Mucosa of descending colon (tissue), 3 donors: ENCODE measurements at regions not wholly inside any gene's neighbourhood (a gene's known extent, or its start where the extent isn't known, plus 50 kb on each side); places are given as distances from the start of the nearest gene placed in this dataset.

Experiments
- ATAC-seq: fragments of 200-7000 bp; cut with Tn5 transposase; one replicate; pipeline ENCODE4 v1.9.1; 2020; ENCODE audit warnings: mild to moderate bottlenecking, moderate library complexity
- DNase-seq, 3 donors: peaks; one replicate each; pipeline ENCODE4 v3.0.0-alpha.2; 2020
- H3K36me3 ChIP-seq: fragments of 200-600 bp; one replicate; pipeline ENCODE4 v1.8.0; 2021; ENCODE audit warnings: low read depth, mild to moderate bottlenecking
- H3K4me1 ChIP-seq: fragments of 200-600 bp; one replicate; pipeline ENCODE4 v1.8.0; 2021; ENCODE audit warnings: low read depth, mild to moderate bottlenecking
- H3K4me3 ChIP-seq: fragments of 200-600 bp; one replicate; pipeline ENCODE4 v1.8.0; 2021; ENCODE audit warnings: mild to moderate bottlenecking
- H3K9me3 ChIP-seq: fragments of 200-600 bp; one replicate; pipeline ENCODE4 v1.8.0; 2021; ENCODE audit warnings: mild to moderate bottlenecking
- CTCF ChIP-seq: fragments of 200-600 bp; IDR thresholded peaks from one replicate; pipeline ENCODE4 v1.8.0; 2022; ENCODE audit warnings: antibody characterized with exemption, mild to moderate bottlenecking
- intact Hi-C, 2 donors: fragments of 100-400 bp; cut with DNase I in 1 of 2; cut with micrococcal nuclease in 1 of 2; formaldehyde crosslinking; loops; one replicate each; pipeline versions ENCODE4 v1.11.0 to v1.11.1; 2022; cut with DNase I, micrococcal nuclease
- donor health status: DM: no; HTN: no; CAD: no; lungs with moderate emphysema.
- donor health status: DM: no; HTN: no; CAD: no.
- donor health status: DM: no; HTN: yes; CAD: no.

DNA sequence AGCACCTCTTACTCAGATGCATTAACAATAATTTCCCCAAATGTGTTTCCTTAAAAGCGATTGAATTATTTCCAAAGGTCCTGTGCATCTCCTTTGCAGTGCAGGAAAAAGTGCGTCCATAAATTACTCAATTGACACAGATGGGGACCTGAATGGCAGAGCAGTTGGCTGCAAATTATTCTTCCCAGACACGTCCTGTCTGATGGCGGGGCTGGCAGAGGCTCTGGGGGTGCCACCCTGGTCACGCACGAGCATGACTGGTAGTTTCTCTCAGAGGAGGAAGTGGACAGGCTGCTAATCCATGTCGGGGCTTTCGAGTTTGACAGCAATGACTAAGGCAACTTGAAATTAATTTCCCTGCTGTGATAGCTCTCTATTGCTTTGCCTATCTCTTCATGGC, 264.8 kb upstream of the BRINP1 start:
- ATAC-seq (no peak), DNase-seq (no peak)
- Histone ChIP-seq H3K36me3 (no peaks in the 10 kb centered on the region), H3K4me3 (no peak overlapping the region), H3K4me1 (no peaks in the 10 kb centered on the region), H3K9me3 (no peaks in the 10 kb centered on the region)
- intact Hi-C loops, result no loop called here
- no peak for TF ChIP-seq CTCF

- H3K4me3 ChIP-seq, result no peak overlapping the region
- no peaks in the 10 kb centered on the region for H3K4me1 ChIP-seq
- no peak for TF ChIP-seq CTCF
- intact Hi-C loops, result no loop called here
- H3K9me3 ChIP-seq, result no peaks in the 10 kb centered on the region
- DNase-seq (no peak), ATAC-seq (no peak)
- H3K36me3 ChIP-seq, result no peaks in the 10 kb centered on the region
Observed at GRCh38 chr9:119611565-119611964, 242.3 kb upstream of the BRINP1 start.

DNA sequence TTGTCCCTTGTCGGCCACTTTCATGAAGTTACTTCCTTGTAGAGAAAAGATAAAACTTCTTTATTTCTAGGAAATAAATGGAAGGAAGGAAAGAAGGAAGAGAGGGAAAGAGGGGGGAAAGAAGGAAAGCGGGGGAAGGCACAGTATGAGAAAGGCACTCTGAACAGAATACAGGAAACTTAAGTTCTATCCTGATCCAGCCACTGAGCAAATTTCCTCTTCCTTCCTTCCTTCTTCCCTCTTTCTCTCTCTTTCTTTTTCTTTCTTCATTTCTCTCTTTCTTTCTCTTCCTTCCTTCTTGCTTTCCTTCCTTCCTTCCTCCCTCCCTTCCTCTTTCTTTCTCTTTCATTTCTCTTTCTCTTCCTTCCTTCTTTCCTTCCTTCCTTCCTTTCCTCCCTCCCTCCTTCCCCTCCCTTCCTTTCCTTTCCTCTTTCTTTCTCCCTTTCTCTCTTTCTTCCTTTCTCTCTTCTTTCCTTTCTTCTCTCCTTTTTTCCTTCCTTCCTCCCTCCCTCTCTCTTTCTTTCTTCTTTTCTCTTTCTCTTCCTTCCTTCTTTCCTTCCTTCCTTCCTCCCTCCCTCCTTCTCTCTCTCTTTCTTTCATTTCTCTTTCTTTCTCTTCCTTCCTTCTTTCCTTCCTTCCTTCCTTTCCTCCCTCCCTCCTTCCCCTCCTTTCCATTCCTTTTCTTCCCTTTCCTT, 240.2 kb upstream of the BRINP1 start:
- DNase-seq, result no peak
- TF ChIP-seq CTCF, result no peak
- Histone ChIP-seq H3K4me3 (no peak overlapping the region), H3K9me3 (no peaks in the 10 kb centered on the region), H3K4me1 (no peaks in the 10 kb centered on the region), H3K36me3 (no peaks in the 10 kb centered on the region)
- ATAC-seq, result no peak
- intact Hi-C loops, result no loop called here

DNA sequence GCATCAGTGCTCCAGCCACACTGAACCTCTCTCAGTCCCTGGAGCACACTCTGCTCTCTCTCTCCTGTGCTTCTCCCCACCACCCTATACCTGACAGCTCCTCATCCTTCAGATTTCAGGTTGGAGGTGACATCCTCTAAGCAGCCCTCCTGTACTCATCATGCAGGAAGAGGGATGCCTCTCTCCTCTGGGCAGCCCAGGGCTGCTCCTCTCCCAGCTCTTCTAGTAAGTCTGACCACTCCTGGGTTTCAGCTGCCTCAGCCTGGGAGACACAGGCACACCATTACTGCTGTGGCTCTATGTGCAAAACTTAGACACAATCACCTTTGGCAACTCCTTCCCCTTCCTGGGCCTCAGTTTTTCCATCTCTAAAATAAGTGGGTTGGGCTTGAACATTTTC, 232.4 kb upstream of the BRINP1 start:
- intact Hi-C loops, result no loop called here
- Histone ChIP-seq H3K4me3 (no peak overlapping the region), H3K9me3 (no peaks in the 10 kb centered on the region), H3K36me3 (no peaks in the 10 kb centered on the region), H3K4me1 (no peaks in the 10 kb centered on the region)
- DNase-seq (no peak), ATAC-seq (no peak)
- TF ChIP-seq CTCF, result no peak

GRCh38 chr9:119597499-119597898, 228.3 kb upstream of the BRINP1 start:
- no peak for DNase-seq
- no peaks in the 10 kb centered on the region for H3K9me3 ChIP-seq
- intact Hi-C loops, result no loop called here

More at GRCh38 chr9:119597499-119597898, 228.3 kb upstream of the BRINP1 start:
- no peak overlapping the region for H3K4me3 ChIP-seq
- H3K4me1 ChIP-seq, result no peaks in the 10 kb centered on the region
- no peak for ATAC-seq
- no peak for TF ChIP-seq CTCF
- H3K36me3 ChIP-seq, result no peaks in the 10 kb centered on the region
